Muscle layer of duodenum (tissue), 2 donors: ENCODE measurements at regions not wholly inside any gene's neighbourhood (a gene's known extent, or its start where the extent isn't known, plus 50 kb on each side); places are given as distances from the start of the nearest gene placed in this dataset.
"Not testable (repeated sequence)": the region's sequence is repeated elsewhere in the genome, so short reads cannot be mapped to it uniquely, and the experiment has no call there.

Experiments
- H3K27ac ChIP-seq: one replicate; pipeline ENCODE4 v1.7.0; 2013; ENCODE audit warnings: mild to moderate bottlenecking, low read length
- H3K27me3 ChIP-seq: one replicate; pipeline ENCODE4 v1.7.0; 2013; ENCODE audit warnings: low read depth, mild to moderate bottlenecking, control low read depth, low read length
- H3K36me3 ChIP-seq, 2 donors: one replicate each; pipeline ENCODE4 v1.7.0; 2013; ENCODE audit warnings: low read length in 2 of 2, control low read depth in 1 of 2, mild to moderate bottlenecking in 1 of 2; ENCODE audit not compliant: insufficient read depth in 2 of 2, control insufficient read depth in 1 of 2
- H3K4me1 ChIP-seq, 2 donors: one replicate each; pipeline ENCODE4 v1.7.0; 2013; ENCODE audit warnings: low read length in 2 of 2, mild to moderate bottlenecking in 2 of 2, control low read depth in 1 of 2, moderate library complexity in 1 of 2; ENCODE audit not compliant: insufficient read depth in 2 of 2, control insufficient read depth in 1 of 2
- H3K4me3 ChIP-seq, 2 donors: one replicate each; pipeline ENCODE4 v1.7.0; 2013; ENCODE audit warnings: low read length in 2 of 2, low read depth in 1 of 2, mild to moderate bottlenecking in 1 of 2
- H3K9me3 ChIP-seq, 2 donors: one replicate each; pipeline ENCODE4 v1.7.0; 2013; ENCODE audit warnings: low read length in 2 of 2, control low read depth in 1 of 2, mild to moderate bottlenecking in 1 of 2; ENCODE audit not compliant: control insufficient read depth in 1 of 2
- donor health status: healthy.

DNA sequence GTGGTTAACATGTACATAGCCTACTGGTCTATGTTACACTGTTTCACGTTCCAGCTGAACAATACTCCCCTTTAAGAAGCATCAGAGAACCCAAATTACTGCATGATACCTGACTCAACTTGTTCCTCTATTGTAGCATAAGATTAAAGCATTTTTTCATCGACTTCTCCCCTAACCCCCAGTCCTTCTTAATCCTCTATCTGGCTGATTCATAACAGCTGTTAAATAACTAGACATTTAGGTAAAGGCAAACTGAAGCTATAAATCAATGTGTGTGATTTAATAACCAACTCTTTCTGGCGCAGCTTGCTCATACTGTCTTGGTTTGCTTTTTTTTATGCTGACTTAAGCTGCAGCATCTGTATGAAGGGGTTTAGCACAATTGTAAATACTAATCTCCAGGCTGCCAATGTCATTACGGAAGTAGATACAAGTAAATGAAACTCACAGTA is 94.2 kb upstream of the MTAP start:
- Histone ChIP-seq H3K4me1 (no peaks in the 10 kb centered on the region), H3K4me3 (no peak overlapping the region), H3K36me3 (no peaks in the 10 kb centered on the region), H3K27me3 (peaks cover 6% of the 10 kb centered on the region), H3K9me3 (no peaks in the 10 kb centered on the region), H3K27ac (no peak overlapping the region)

DNA sequence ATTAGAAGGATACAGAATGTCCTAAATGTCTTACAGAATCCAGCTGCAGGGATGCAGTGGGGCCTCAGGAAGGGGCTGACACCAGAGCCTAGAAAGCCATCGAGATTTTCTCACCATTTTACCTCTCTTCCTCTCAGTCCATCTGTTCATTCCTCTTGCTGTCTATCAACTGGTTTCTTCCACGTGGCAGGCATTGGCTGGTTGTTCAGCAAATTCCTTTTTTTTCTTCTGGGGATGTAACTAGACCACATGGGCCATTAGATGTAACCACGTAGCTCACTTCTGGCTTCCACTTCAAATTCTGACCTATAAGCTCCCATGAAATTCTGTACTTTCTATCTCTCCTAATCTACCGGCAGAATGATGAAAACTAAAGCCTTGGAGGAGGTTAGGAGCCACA is 93.6 kb upstream of the MTAP start:
- H3K27me3 ChIP-seq: peaks cover 6% of the 10 kb centered on the region
- H3K4me3 ChIP-seq: no peak overlapping the region
- no peaks in the 10 kb centered on the region for H3K36me3 ChIP-seq
- H3K9me3 ChIP-seq: no peaks in the 10 kb centered on the region
- H3K27ac ChIP-seq: no peak overlapping the region
- H3K4me1 ChIP-seq: no peaks in the 10 kb centered on the region

DNA sequence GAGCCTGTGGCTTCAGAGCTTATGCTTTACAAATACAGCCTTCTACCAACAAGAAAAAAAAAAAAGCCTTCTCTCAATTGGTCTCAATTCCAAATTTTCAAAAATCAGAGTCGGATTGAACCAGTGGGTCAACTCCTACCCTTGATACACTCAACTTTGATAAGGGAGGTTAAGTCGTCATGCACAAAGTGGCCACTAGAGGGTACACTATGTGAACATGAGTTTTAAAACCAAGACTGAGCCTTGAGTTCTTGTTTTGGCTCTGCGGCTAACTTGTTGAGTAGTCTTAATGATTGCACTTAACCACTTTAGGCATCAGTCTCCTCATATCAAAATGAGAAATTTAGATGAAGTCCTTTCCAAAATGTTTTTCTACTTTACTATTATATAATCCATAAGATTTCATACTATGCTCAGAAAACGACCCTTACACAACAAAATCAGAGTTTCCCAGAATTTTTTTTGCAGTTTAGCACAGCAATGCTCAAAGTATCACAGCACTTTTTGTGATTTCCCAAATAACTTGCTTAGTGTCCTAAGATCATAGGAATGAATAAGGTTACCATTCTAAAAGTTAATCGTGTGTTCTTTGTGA is 92.9 kb upstream of the MTAP start:
- H3K4me3 ChIP-seq: no peak overlapping the region
- H3K27me3 ChIP-seq: peaks cover 6% of the 10 kb centered on the region
- no peak overlapping the region for H3K27ac ChIP-seq
- no peaks in the 10 kb centered on the region for H3K4me1 ChIP-seq
- H3K36me3 ChIP-seq: no peaks in the 10 kb centered on the region
- no peaks in the 10 kb centered on the region for H3K9me3 ChIP-seq

GRCh38 chr9:21710548-21711191 is 91.8 kb upstream of the MTAP start:
- H3K27me3 ChIP-seq: peaks cover 6% of the 10 kb centered on the region
- H3K4me1 ChIP-seq: no peaks in the 10 kb centered on the region
- no peak overlapping the region for H3K4me3 ChIP-seq
- no peaks in the 10 kb centered on the region for H3K9me3 ChIP-seq
- no peaks in the 10 kb centered on the region for H3K36me3 ChIP-seq
- no peak overlapping the region for H3K27ac ChIP-seq

- Histone ChIP-seq H3K4me1 (no peaks in the 10 kb centered on the region), H3K9me3 (no peaks in the 10 kb centered on the region), H3K27ac (no peak overlapping the region), H3K4me3 (no peak overlapping the region), H3K36me3 (no peaks in the 10 kb centered on the region), H3K27me3 (peaks cover 6% of the 10 kb centered on the region)
Measured at GRCh38 chr9:21711504-21711903, 90.9 kb upstream of the MTAP start.

DNA sequence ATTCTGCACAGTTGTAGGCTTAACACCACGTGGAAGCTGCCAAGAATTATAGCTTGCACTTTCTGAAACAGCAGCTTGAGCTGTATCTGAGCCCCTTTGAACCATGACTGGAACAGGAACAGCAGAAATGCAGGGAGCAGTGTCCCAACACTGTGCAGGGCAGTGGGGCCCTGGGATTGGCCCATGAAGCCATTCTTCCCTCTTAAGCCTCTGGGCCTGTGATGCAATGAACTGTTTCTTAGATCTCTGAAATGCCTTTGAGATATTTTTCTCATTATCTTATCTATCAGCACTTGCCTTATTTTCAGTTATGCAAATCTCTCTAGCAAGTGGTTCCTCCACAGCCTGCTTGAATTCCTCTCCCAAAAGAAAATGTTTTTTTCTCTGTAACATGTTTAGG is 87.0 kb upstream of the MTAP start:
- no peak overlapping the region for H3K27ac ChIP-seq
- no peaks in the 10 kb centered on the region for H3K27me3 ChIP-seq
- H3K4me3 ChIP-seq: no peak overlapping the region
- no peaks in the 10 kb centered on the region for H3K9me3 ChIP-seq
- no peaks in the 10 kb centered on the region for H3K36me3 ChIP-seq
- no peaks in the 10 kb centered on the region for H3K4me1 ChIP-seq

DNA sequence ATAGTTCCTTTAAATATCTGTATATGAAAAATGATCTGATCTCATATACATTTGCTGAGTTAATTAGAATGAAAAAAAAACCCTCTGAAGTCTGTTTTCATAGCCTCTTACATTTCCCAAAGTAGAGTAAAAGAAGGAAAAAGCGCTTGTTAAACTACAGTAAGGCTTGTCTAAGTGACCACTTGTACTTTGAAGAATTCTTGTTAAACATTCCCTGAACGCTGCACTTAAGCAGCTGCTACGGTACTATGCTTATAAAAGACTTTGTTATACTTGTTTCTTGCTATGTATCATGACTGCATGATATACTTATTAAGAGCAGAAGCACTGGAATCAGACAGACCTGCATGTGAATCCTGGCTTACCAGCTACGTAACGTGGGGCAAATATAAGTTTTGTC is 81.7 kb upstream of the MTAP start:
- H3K4me3 ChIP-seq: no peak overlapping the region
- no peaks in the 10 kb centered on the region for H3K36me3 ChIP-seq
- H3K9me3 ChIP-seq: no peaks in the 10 kb centered on the region
- H3K4me1 ChIP-seq: no peaks in the 10 kb centered on the region
- H3K27ac ChIP-seq: no peak overlapping the region
- H3K27me3 ChIP-seq: no peaks in the 10 kb centered on the region

DNA sequence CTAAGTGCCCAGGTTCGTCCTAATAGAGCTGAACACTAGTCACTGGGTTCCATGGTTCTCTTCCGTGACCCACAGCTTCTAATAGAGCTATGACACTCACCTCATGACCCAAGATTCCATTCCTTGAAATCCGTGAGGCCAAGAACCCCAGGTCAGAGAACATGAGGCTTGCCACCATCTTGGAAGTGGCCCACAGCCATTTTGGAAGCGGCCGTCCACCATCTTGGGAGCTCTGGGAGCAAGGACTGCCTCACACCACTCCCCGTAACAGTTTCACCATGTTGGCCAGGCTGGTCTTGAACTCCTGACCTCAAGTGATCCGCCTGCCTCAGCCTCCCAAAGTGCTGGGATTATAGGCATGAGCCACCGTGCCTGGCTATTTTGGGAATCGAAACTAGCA is 75.0 kb upstream of the MTAP start:
- not testable (repeated sequence) for H3K36me3 ChIP-seq, H3K4me1 ChIP-seq, H3K27me3 ChIP-seq, H3K4me3 ChIP-seq, H3K9me3 ChIP-seq, H3K27ac ChIP-seq

GRCh38 chr9:21728781-21729180 is 73.7 kb upstream of the MTAP start:
- Histone ChIP-seq H3K27ac (no peak overlapping the region), H3K36me3 (no peaks in the 10 kb centered on the region), H3K4me3 (no peak overlapping the region), H3K27me3 (no peaks in the 10 kb centered on the region), H3K4me1 (no peaks in the 10 kb centered on the region), H3K9me3 (no peaks in the 10 kb centered on the region)

GRCh38 chr9:21729648-21730047 is 72.8 kb upstream of the MTAP start:
- H3K4me3 ChIP-seq: no peak overlapping the region
- no peaks in the 10 kb centered on the region for H3K27me3 ChIP-seq

DNA sequence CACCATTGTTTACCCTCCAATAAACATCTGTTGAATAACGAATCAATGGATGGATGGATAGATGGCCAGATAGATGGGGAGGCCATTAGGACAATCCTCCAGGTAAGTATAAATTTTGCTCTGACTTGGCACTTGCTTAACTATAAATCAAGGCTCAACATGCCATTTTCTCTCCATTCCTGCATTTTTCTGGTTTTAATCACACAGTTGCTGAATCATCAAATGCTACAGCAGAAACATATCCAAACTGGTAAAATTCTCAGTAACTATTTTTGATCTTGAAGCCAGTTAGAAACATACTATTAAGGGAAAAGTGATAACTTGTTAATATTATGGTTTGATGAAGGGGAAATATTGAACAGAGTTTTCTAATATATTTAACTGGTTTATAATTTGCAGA is 71.5 kb upstream of the MTAP start:
- no peak overlapping the region for H3K4me3 ChIP-seq
- H3K36me3 ChIP-seq: no peaks in the 10 kb centered on the region
- no peaks in the 10 kb centered on the region for H3K4me1 ChIP-seq
- H3K27me3 ChIP-seq: no peaks in the 10 kb centered on the region
- H3K27ac ChIP-seq: no peak overlapping the region
- H3K9me3 ChIP-seq: no peaks in the 10 kb centered on the region

More at GRCh38 chr9:21729648-21730047, 72.8 kb upstream of the MTAP start:
- no peaks in the 10 kb centered on the region for H3K9me3 ChIP-seq
- H3K36me3 ChIP-seq: no peaks in the 10 kb centered on the region
- H3K27ac ChIP-seq: no peak overlapping the region
- no peaks in the 10 kb centered on the region for H3K4me1 ChIP-seq

DNA sequence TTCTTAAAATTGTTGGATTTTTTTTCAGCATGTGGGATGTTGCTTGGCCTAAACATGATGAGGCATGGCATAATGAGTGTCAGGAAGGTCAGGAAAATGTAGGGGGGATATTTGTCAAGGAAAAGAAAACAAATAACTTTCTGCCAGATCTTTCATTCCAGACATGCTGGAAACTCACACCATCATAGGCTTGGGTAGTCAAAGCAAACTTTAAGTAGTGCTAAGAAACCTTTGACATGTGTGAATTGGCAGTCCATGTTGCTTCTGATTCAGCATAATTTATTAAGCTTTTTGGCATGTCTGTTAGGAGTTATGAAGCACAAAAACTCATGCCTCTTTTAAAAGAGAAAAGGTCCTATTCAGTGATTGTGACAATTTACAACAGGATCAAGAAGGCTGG is 61.3 kb upstream of the MTAP start:
- Histone ChIP-seq H3K4me1 (no peaks in the 10 kb centered on the region), H3K9me3 (no peaks in the 10 kb centered on the region), H3K27me3 (no peaks in the 10 kb centered on the region), H3K4me3 (no peak overlapping the region), H3K36me3 (no peaks in the 10 kb centered on the region), H3K27ac (no peak overlapping the region)
